K562 (cell line): ENCODE measurements at regions not wholly inside any gene's neighbourhood (a gene's known extent, or its start where the extent isn't known, plus 50 kb on each side); places are given as distances from the start of the nearest gene placed in this dataset.

Experiments used
- ATAC-seq: fragments of 200-7000 bp; cut with Tn5 transposase; 3 replicates; pipeline ENCODE4 v1.9.1; 2020; ENCODE audit warnings: moderate library complexity
- BruUV-seq: library from RNA; stranded (reverse); fragments of 400-500 nt; replicated peaks from 2 replicates; lab custom pipeline; 2021; lab: Mats Ljungman, UMichigan
- CTCF ChIA-PET: fragments of 300-600 bp; formaldehyde crosslinking; extraction: SDS; loops from one replicate; lab custom pipeline; 2021; ENCODE audit warnings: low intra/inter-chr PET ratio; lab: Yijun Ruan, JAX
- POLR2A ChIA-PET: fragments of 300-600, 350-650 bp; sonication (Branson Sonifier 250); formaldehyde crosslinking; extraction: SDS; loops from one replicate; lab custom pipeline; 2021; ENCODE audit warnings: antibody characterized with exemption, inconsistent platforms; lab: Yijun Ruan, JAX
- DNase-seq, 4 experiments: peaks; one replicate each; pipeline versions ENCODE4 v3.0.0 to v3.0.0-alpha.2; 2011 to 2018; ENCODE audit warnings: low spot score in 3 of 4, mixed read lengths in 3 of 4; ENCODE audit errors: extremely low read depth in 1 of 4
- FAIRE-seq: peaks from 2 replicates; lab custom pipeline; 2011; peaks lifted over from hg19 to GRCh38; lab: Jason Lieb, UNC
- H2AFZ ChIP-seq: 2 replicates; pipeline ENCODE4 v1.6.0; 2011; ENCODE audit warnings: low read depth, low read length, control low read depth, inconsistent platforms
- H3K27ac ChIP-seq: fragments of 200-600 bp; 3 replicates; pipeline ENCODE4 v1.8.0; 2011; ENCODE audit warnings: low read depth, mild to moderate bottlenecking, control low read depth, inconsistent platforms, low read length, moderate library complexity, mixed read lengths; ENCODE audit errors: extremely low read depth
- H3K27me3 ChIP-seq, 2 experiments: fragments of 300-600 bp in 1 of 2; 2 replicates in 1 of 2; 3 replicates in 1 of 2; pipeline versions ENCODE4 v1.6.0 to v1.8.0; 2011; ENCODE audit warnings: inconsistent platforms in 2 of 2, low read length in 2 of 2, mild to moderate bottlenecking in 1 of 2, mixed read lengths in 1 of 2, moderate library complexity in 1 of 2; ENCODE audit not compliant: control insufficient read depth in 2 of 2, insufficient read depth in 2 of 2
- H3K36me3 ChIP-seq: fragments of 300-600 bp; 3 replicates; pipeline ENCODE4 v1.8.0; 2011; ENCODE audit warnings: mild to moderate bottlenecking, low read length, inconsistent platforms; ENCODE audit not compliant: control insufficient read depth, insufficient read depth
- H3K4me1 ChIP-seq, 2 experiments: fragments of 200-600 bp in 1 of 2; replicated peaks in 1 of 2; 2 replicates in 1 of 2; 3 replicates in 1 of 2; pipeline versions ENCODE4 v1.5.1 to v1.8.0; 2011; ENCODE audit warnings: inconsistent platforms in 2 of 2, low read length in 2 of 2, mild to moderate bottlenecking in 1 of 2, mixed read lengths in 1 of 2, moderate library complexity in 1 of 2; ENCODE audit not compliant: control insufficient read depth in 2 of 2, insufficient read depth in 2 of 2
- H3K4me2 ChIP-seq: 2 replicates; pipeline ENCODE4 v1.6.1; 2011; ENCODE audit warnings: low read length, control low read depth, inconsistent platforms, mixed read lengths; ENCODE audit not compliant: insufficient read depth
- H3K4me3 ChIP-seq: fragments of 200-600 bp; sonication (generic), shearing (Covaris generic); 2 replicates; pipeline ENCODE4 v1.5.1; 2016; ENCODE audit warnings: control low read depth, inconsistent platforms
- H3K79me2 ChIP-seq: fragments of 200-600 bp; 3 replicates; pipeline ENCODE4 v1.8.0; 2011; ENCODE audit warnings: low read length, inconsistent platforms; ENCODE audit not compliant: control insufficient read depth, insufficient read depth
- H3K9ac ChIP-seq, 2 experiments: 2 replicates each; pipeline versions ENCODE4 v1.6.0 to v1.6.1; 2011; ENCODE audit warnings: low read depth in 2 of 2, low read length in 2 of 2, control low read depth in 1 of 2, inconsistent platforms in 1 of 2, mild to moderate bottlenecking in 1 of 2, mixed read lengths in 1 of 2; ENCODE audit not compliant: insufficient read depth in 1 of 2
- H3K9me1 ChIP-seq: one replicate; pipeline ENCODE4 v1.6.0; 2011; ENCODE audit warnings: inconsistent platforms, mild to moderate bottlenecking, low read length, moderate library complexity; ENCODE audit not compliant: control insufficient read depth, insufficient read depth
- H3K9me3 ChIP-seq: replicated peaks from 2 replicates; pipeline ENCODE4 v1.5.1; 2011; ENCODE audit warnings: low read depth, low read length, inconsistent platforms; ENCODE audit not compliant: control insufficient read depth, insufficient read depth
- H4K20me1 ChIP-seq: replicated peaks from 2 replicates; pipeline ENCODE4 v1.6.1; 2011; ENCODE audit warnings: low read length, inconsistent platforms, mixed read lengths; ENCODE audit not compliant: control insufficient read depth, insufficient read depth
- FOSL1 ChIP-seq: fragments of 200-800 bp; sonication (Bioruptor generic); conservative IDR thresholded peaks from 2 replicates; pipeline ENCODE4 v1.6.1; 2016; ENCODE audit warnings: missing genetic modification characterization, missing compliant biosample characterization
- MTA3 ChIP-seq: fragments of 450-650 bp; formaldehyde crosslinking; IDR thresholded peaks from 2 replicates; pipeline ENCODE4 v1.6.1; 2017; ENCODE audit warnings: mild to moderate bottlenecking, borderline replicate concordance
- SRSF7 ChIP-seq: fragments of 200-400 bp; formaldehyde crosslinking; optimal IDR thresholded peaks from 2 replicates; pipeline ENCODE3; 2017; ENCODE audit warnings: mild to moderate bottlenecking, low read depth, low read length
- ZNF121 ChIP-seq: sonication (generic); formaldehyde crosslinking; conservative IDR thresholded peaks from 2 replicates; pipeline ENCODE4 v1.8.0; 2022; ENCODE audit warnings: missing genetic modification reagents
- ZNF431 ChIP-seq: sonication (generic); formaldehyde crosslinking; IDR thresholded peaks from 2 replicates; pipeline ENCODE4 v1.8.0; 2022; ENCODE audit warnings: mild to moderate bottlenecking, missing genetic modification reagents
- WGBS: fragments of 100-300 bp; shearing (Covaris generic); methylation state at CpG from one replicate; pipeline ENCODE4 v1.1.6; 2016; ENCODE audit warnings: low coverage, mixed read lengths; ENCODE audit not compliant: insufficient coverage; ENCODE audit errors: missing lambda C conversion rate; 5-methylcytosine and 5-hydroxymethylcytosine counted together
- in situ Hi-C: fragments of 300-500 bp; cut with MboI; formaldehyde crosslinking; loops from 4 replicates; pipeline ENCODE4 v1.15.0; 2018; ENCODE audit warnings: inconsistent platforms, mixed read lengths
- intact Hi-C: fragments of 100-400 bp; cut with micrococcal nuclease; formaldehyde crosslinking; loops from 2 replicates; pipeline ENCODE4 v1.14.2; 2022
- TF ChIP-seq, protein P1 (sequence below): fragments of 450-650 bp; IDR thresholded peaks from 2 replicates; pipeline ENCODE4 v1.6.1; 2016

DNA sequence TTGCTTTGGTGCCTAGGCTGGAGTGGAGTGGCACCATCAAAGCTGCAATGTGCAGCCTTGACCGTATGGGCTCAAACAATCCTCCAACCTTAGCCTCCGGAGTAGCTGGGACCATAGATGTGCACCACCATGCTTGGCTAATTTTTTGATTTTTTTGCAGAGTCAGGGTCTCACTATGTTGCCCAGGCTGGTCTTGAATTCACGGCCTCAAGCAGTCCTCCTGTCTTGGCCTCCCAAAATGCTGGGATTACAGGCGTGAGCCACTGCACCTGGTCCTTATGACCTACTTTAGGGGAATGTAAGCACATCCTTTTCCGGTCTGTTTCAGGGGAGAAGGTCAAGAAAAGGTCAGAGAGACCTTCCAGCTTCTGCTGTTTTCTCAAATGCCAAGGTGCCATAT is 53.4 kb upstream of the SPRED2 start:
- no peak for ATAC-seq
- in situ Hi-C loops = no loop called here
- ChIA-PET CTCF (no interaction called here), POLR2A (no interaction called here)
- DNase-seq = no peak
- WGBS = 51% methylated on average over 5 of the region's 5 CpGs
- no TSS peak for BruUV-seq
- H4K20me1 ChIP-seq = no peaks in the 10 kb centered on the region
- H3K9ac ChIP-seq = no peak overlapping the region
- H3K4me1 ChIP-seq = peaks cover 0 to 9% of the 10 kb centered on the region in 2 experiments; a peak in 3 of 5 replicates
- no peaks in the 10 kb centered on the region for H3K36me3 ChIP-seq
- no peaks in the 10 kb centered on the region for H3K79me2 ChIP-seq
- intact Hi-C loops = no loop called here
- H2AFZ ChIP-seq = no peak overlapping the region
- H3K27me3 ChIP-seq = no peaks in the 10 kb centered on the region
- H3K4me2 ChIP-seq = no peak overlapping the region
- H3K9me1 ChIP-seq = no peaks in the 10 kb centered on the region
- H3K4me3 ChIP-seq = no peak overlapping the region
- peak; percentile 89 for TF ChIP-seq ZNF121 (CRISPR knock-in tag)
- TF ChIP-seq ZNF431 = no peak
- FAIRE-seq = no peak
- H3K9me3 ChIP-seq = no peaks in the 10 kb centered on the region
- no peak overlapping the region for H3K27ac ChIP-seq

DNA sequence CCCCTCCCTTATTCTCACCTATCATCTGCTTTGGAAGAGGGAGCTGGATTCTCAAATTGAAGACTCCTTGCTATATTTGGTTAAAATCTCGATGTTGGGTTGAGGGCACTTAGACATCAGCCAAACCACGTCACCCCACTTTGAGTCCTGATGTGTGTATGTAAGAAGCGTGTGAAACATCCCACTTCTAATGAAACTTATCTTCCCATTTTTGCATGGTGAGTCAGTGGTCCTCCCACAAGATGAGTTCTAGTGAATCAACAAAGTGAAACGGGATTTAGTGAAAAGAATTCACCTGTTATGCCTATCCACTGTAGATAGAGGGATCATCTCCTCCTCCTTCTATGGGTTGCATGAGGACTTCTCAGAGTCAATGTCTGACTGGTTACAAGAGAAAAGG is 51.4 kb upstream of the SPRED2 start:
- CTCF ChIA-PET = no interaction called here
- POLR2A ChIA-PET = interaction anchor here (0.9 kb wide), 1 partner anchor 10 kb away, joined by 3 read pairs; no protein-coding TSS in a partner anchor
- TF ChIP-seq FOSL1 (peak; percentile 62), SRSF7 (no peak), MTA3 (no peak)
- TF ChIP-seq, protein P1, sequence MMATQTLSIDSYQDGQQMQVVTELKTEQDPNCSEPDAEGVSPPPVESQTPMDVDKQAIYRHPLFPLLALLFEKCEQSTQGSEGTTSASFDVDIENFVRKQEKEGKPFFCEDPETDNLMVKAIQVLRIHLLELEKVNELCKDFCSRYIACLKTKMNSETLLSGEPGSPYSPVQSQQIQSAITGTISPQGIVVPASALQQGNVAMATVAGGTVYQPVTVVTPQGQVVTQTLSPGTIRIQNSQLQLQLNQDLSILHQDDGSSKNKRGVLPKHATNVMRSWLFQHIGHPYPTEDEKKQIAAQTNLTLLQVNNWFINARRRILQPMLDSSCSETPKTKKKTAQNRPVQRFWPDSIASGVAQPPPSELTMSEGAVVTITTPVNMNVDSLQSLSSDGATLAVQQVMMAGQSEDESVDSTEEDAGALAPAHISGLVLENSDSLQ = no peak

More for the DNA sequence above, 51.4 kb upstream of the SPRED2 start:
- no peaks in the 10 kb centered on the region for H3K27me3 ChIP-seq
- H3K9me1 ChIP-seq = no peaks in the 10 kb centered on the region
- no peak for FAIRE-seq
- no peaks in the 10 kb centered on the region for H3K9me3 ChIP-seq
- H3K9ac ChIP-seq = no peak overlapping the region
- no peaks in the 10 kb centered on the region for H4K20me1 ChIP-seq
- H3K4me1 ChIP-seq = peaks cover 0 to 9% of the 10 kb centered on the region in 2 experiments; a peak in 3 of 5 replicates
- DNase-seq = no peak
- no peaks in the 10 kb centered on the region for H3K36me3 ChIP-seq
- no peak overlapping the region for H3K4me3 ChIP-seq
- in situ Hi-C loops = no loop called here
- no peak for ATAC-seq
- H3K79me2 ChIP-seq = no peaks in the 10 kb centered on the region
- H2AFZ ChIP-seq = no peak overlapping the region
- H3K4me2 ChIP-seq = no peak overlapping the region
- intact Hi-C loops = no loop called here
- 39% methylated on average over 4 of the region's 4 CpGs for WGBS
- BruUV-seq = no TSS peak
- H3K27ac ChIP-seq = no peak overlapping the region
